ENCODE measurements at regions not wholly inside any gene's neighbourhood (a gene's known extent, or its start where the extent isn't known, plus 50 kb on each side); places are given as distances from the start of the nearest gene placed in this dataset.

DNA sequence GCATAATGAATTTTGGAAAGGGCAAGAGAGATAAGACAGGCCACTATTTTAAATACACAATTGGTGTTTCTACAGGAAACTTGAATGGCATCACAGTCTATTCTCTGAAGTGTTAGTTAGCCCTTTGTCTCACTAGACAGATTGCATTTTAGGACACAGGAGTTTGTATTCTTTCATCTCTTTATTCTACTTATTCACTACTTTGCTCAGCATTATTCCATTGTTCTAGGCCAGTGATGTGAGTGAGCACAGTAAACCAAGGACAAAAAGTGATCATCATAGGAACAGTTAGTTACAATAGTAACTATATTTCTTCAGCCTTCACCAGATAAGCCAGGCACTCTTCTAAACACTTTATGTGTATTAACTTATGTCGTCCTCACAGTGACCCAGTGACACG, 150.2 kb upstream of the SLCO3A1 start (continued):
- TF ChIP-seq, protein P1, sequence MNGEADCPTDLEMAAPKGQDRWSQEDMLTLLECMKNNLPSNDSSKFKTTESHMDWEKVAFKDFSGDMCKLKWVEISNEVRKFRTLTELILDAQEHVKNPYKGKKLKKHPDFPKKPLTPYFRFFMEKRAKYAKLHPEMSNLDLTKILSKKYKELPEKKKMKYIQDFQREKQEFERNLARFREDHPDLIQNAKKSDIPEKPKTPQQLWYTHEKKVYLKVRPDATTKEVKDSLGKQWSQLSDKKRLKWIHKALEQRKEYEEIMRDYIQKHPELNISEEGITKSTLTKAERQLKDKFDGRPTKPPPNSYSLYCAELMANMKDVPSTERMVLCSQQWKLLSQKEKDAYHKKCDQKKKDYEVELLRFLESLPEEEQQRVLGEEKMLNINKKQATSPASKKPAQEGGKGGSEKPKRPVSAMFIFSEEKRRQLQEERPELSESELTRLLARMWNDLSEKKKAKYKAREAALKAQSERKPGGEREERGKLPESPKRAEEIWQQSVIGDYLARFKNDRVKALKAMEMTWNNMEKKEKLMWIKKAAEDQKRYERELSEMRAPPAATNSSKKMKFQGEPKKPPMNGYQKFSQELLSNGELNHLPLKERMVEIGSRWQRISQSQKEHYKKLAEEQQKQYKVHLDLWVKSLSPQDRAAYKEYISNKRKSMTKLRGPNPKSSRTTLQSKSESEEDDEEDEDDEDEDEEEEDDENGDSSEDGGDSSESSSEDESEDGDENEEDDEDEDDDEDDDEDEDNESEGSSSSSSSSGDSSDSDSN (CRISPR knock-in tag; IDR thresholded peaks at IDR 0.05), result no peak
- TF ChIP-seq SRF (IDR thresholded peaks at IDR 0.05; ENCODE audit: low read depth, low read length), result no peak
- TF ChIP-seq ZMAT3 (CRISPR knock-in tag; conservative IDR thresholded peaks at IDR 0.05), result no peak

- POLR2A ChIA-PET, result no interaction called here
- ATAC-seq (no peak), DNase-seq (ENCODE audit: low spot score) (no peak), FAIRE-seq (no peak)
- no peaks in the 10 kb centered on the region for H3K36me3 ChIP-seq (replicated peaks in 1 of 2; ENCODE audit: control insufficient read depth in 1 of 2, insufficient read depth in 2 of 2, low read length in 2 of 2)
- H2AFZ ChIP-seq (ENCODE audit: low read length), result no peak overlapping the region
- H3K9me3 ChIP-seq (ENCODE audit: low read length), result no peaks in the 10 kb centered on the region
- in situ Hi-C loops (cut with HindIII; ENCODE audit: extremely low pct_ligation_motif_present, low pct_unique_long_range_greater_than_20kb) (no loop called here), intact Hi-C loops (cut with micrococcal nuclease; ENCODE audit: unreplicated experiment) (no loop called here)
- H3K4me2 ChIP-seq (ENCODE audit: low read depth, low read length), result no peak overlapping the region
- no peaks in the 10 kb centered on the region for H3K4me1 ChIP-seq (ENCODE audit: insufficient read depth, low read length)
- WGBS (ENCODE audit: low lambda C conversion rate), result 24% methylated on average over 5 of the region's 5 CpGs
- H3K9ac ChIP-seq (ENCODE audit: insufficient read depth, low read depth, low read length), result no peak overlapping the region
- TF ChIP-seq RFX5 (IDR thresholded peaks at IDR 0.05; ENCODE audit: low read depth, low read length) (no peak), XBP1 (CRISPR knock-in tag; IDR thresholded peaks at IDR 0.05) (no peak), ZNF441 (CRISPR knock-in tag; IDR thresholded peaks at IDR 0.05; ENCODE audit: borderline replicate concordance) (no peak), NFIB (CRISPR knock-in tag; IDR thresholded peaks at IDR 0.05; ENCODE audit: borderline replicate concordance) (no peak), PAWR (CRISPR knock-in tag; IDR thresholded peaks at IDR 0.05; ENCODE audit: borderline replicate concordance) (no peak), RAD51 (IDR thresholded peaks at IDR 0.05; ENCODE audit: borderline replicate concordance) (no peak), EZH2 (conservative IDR thresholded peaks at IDR 0.05; ENCODE audit: low read depth, low read length) (no peak), CCAR2 (optimal IDR thresholded peaks at IDR 0.05; ENCODE audit: low read depth, low read length) (no peak), SALL1 (CRISPR knock-in tag; IDR thresholded peaks at IDR 0.05) (no peak)
- TF ChIP-seq, protein P2, sequence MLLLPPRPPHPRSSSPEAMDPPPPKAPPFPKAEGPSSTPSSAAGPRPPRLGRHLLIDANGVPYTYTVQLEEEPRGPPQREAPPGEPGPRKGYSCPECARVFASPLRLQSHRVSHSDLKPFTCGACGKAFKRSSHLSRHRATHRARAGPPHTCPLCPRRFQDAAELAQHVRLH (CRISPR knock-in tag; IDR thresholded peaks at IDR 0.05; ENCODE audit: borderline replicate concordance, low read depth), result no peak
- TF ChIP-seq, protein P3, sequence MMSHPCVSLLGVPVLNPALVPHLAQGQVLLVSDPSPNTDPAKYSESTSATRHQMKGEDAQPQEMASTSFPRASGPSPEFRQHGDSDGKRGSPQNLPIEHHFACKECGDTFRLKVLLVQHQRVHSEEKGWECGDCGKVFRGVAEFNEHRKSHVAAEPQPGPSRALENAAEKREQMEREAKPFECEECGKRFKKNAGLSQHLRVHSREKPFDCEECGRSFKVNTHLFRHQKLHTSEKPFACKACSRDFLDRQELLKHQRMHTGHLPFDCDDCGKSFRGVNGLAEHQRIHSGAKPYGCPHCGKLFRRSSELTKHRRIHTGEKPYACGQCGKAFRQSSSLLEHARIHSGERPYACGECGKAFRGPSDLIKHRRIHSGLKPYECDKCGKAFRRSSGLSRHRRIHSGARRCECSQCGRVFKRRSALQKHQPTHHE (CRISPR knock-in tag; IDR thresholded peaks at IDR 0.05; ENCODE audit: borderline replicate concordance), result no peak
- no TSS peak for BruUV-seq (replicated peaks)
- CTCF ChIA-PET (ENCODE audit: low intra/inter-chr PET ratio, low total read pairs), result no interaction called here
- no peaks in the 10 kb centered on the region for H3K79me2 ChIP-seq (ENCODE audit: insufficient read depth, low read length)
- no peaks in the 10 kb centered on the region for H4K20me1 ChIP-seq (ENCODE audit: insufficient read depth, low read length)
- H3K27me3 ChIP-seq (ENCODE audit: control insufficient read depth in 1 of 2, insufficient read depth in 2 of 2, low read length in 2 of 2), result no peaks in the 10 kb centered on the region; a peak in 1 of 5 replicates
- H3K27ac ChIP-seq (ENCODE audit: extremely low read length, insufficient read depth, low read length), result no peak overlapping the region
- no peak overlapping the region for H3K4me3 ChIP-seq (replicated peaks in 1 of 3; ENCODE audit: insufficient read depth in 1 of 3, low read depth in 2 of 3, low read length in 3 of 3)
Measured at GRCh38 chr15:91704343-91704742, 149.2 kb upstream of the SLCO3A1 start.

Data from HepG2 (cell line).